ENCODE measurements at regions not wholly inside any gene's neighbourhood (a gene's known extent, or its start where the extent isn't known, plus 50 kb on each side); places are given as distances from the start of the nearest gene placed in this dataset.
"Not testable (repeated sequence)": the region's sequence is repeated elsewhere in the genome, so short reads cannot be mapped to it uniquely, and the experiment has no call there.

GRCh38 chr6:97958134-97958533 lies 675.1 kb upstream of the MMS22L start:
- H3K27ac Mint-ChIP-seq, result no peak overlapping the region
- peaks cover 13% of the 10 kb centered on the region for H3K27me3 Mint-ChIP-seq
- no peaks in the 10 kb centered on the region for H3K36me3 Mint-ChIP-seq
- no peaks in the 10 kb centered on the region for H3K4me1 Mint-ChIP-seq (ENCODE audit: unreplicated experiment)
- H3K4me3 Mint-ChIP-seq, result no peak overlapping the region
- no peak for DNase-seq (ENCODE audit: extremely low spot score, unreplicated experiment)
- TF ChIP-seq, protein P1, sequence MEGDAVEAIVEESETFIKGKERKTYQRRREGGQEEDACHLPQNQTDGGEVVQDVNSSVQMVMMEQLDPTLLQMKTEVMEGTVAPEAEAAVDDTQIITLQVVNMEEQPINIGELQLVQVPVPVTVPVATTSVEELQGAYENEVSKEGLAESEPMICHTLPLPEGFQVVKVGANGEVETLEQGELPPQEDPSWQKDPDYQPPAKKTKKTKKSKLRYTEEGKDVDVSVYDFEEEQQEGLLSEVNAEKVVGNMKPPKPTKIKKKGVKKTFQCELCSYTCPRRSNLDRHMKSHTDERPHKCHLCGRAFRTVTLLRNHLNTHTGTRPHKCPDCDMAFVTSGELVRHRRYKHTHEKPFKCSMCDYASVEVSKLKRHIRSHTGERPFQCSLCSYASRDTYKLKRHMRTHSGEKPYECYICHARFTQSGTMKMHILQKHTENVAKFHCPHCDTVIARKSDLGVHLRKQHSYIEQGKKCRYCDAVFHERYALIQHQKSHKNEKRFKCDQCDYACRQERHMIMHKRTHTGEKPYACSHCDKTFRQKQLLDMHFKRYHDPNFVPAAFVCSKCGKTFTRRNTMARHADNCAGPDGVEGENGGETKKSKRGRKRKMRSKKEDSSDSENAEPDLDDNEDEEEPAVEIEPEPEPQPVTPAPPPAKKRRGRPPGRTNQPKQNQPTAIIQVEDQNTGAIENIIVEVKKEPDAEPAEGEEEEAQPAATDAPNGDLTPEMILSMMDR (conservative IDR thresholded peaks at IDR 0.05), result no peak
- H3K9me3 Mint-ChIP-seq, result no peaks in the 10 kb centered on the region

DNA sequence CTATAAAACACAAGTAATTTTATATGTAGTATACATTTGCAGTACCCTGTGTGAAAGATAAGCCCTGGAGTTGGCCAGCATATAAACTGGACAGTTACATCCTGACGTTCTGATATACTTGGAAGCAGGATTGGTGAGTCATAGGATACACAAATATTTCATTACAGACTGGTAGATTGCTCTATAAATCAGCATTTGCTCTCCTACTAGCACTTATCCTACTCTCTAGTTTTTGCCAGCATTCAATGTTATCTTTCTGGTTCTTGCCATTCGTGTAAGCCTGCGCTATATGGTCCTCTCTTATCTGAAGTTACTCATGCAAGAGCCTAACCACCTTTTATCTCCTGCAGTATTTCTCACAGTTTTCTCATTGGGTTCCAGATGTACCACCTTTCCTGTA lies 680.2 kb upstream of the MMS22L start:
- H3K4me1 Mint-ChIP-seq (ENCODE audit: unreplicated experiment), result no peaks in the 10 kb centered on the region
- H3K9me3 Mint-ChIP-seq, result no peaks in the 10 kb centered on the region
- H3K27ac Mint-ChIP-seq, result no peak overlapping the region
- TF ChIP-seq, protein P1 (conservative IDR thresholded peaks at IDR 0.05), result no peak
- DNase-seq (ENCODE audit: extremely low spot score, unreplicated experiment), result no peak
- peaks cover 13% of the 10 kb centered on the region for H3K27me3 Mint-ChIP-seq
- H3K4me3 Mint-ChIP-seq, result no peak overlapping the region
- H3K36me3 Mint-ChIP-seq, result no peaks in the 10 kb centered on the region

DNA sequence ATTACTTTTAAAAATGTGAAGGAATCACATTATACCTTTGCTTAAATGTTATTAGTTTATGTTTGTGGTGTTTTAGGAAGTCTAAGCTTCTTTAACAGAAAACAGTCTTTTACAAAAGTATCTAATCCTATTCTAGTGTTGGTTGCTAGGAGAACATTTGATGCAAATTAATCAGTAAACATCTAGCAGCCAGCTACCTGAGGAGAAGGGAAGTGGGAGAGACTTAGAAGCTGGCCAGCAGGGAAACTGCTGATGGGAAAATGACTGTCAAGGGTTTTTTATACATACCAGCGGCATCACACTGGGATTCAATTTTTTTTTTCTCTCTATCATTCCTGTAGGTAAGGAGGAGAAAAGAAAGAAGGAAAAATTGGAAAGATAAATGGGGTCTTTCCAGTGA lies 686.0 kb upstream of the MMS22L start:
- TF ChIP-seq, protein P1 (conservative IDR thresholded peaks at IDR 0.05), result no peak
- no peaks in the 10 kb centered on the region for H3K27me3 Mint-ChIP-seq
- DNase-seq (ENCODE audit: extremely low spot score, unreplicated experiment), result no peak
- no peaks in the 10 kb centered on the region for H3K9me3 Mint-ChIP-seq
- H3K36me3 Mint-ChIP-seq, result no peaks in the 10 kb centered on the region
- no peak overlapping the region for H3K4me3 Mint-ChIP-seq
- H3K27ac Mint-ChIP-seq, result no peak overlapping the region
- H3K4me1 Mint-ChIP-seq (ENCODE audit: unreplicated experiment), result no peaks in the 10 kb centered on the region

DNA sequence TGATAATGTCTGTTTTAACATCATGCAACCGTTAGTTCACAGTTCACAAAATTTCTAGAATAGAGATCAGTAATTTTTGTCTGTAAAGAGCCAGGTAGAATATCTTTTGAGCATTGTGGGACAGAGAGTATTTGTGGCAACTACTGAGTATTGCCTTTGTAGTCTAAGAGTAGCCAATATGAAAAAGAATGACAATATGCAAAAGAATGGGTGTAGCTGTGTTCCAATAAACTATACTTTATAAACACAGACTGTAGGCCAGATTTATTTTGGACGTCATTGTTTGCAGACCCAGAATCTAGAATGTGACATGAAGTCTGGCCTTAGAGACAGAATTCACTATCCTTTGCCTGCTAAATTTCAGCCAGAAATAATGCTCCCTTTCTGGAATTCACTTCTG lies 694.1 kb upstream of the MMS22L start:
- TF ChIP-seq, protein P1 (conservative IDR thresholded peaks at IDR 0.05), result no peak
- Mint-ChIP-seq H3K9me3 (no peaks in the 10 kb centered on the region), H3K27me3 (no peaks in the 10 kb centered on the region), H3K36me3 (no peaks in the 10 kb centered on the region), H3K27ac (no peak overlapping the region), H3K4me3 (no peak overlapping the region), H3K4me1 (ENCODE audit: unreplicated experiment) (no peaks in the 10 kb centered on the region)
- no peak for DNase-seq (ENCODE audit: extremely low spot score, unreplicated experiment)

GRCh38 chr6:97978855-97979271 lies 695.8 kb upstream of the MMS22L start:
- Mint-ChIP-seq H3K27ac (no peak overlapping the region), H3K27me3 (no peaks in the 10 kb centered on the region), H3K9me3 (no peaks in the 10 kb centered on the region), H3K36me3 (no peaks in the 10 kb centered on the region), H3K4me3 (no peak overlapping the region), H3K4me1 (ENCODE audit: unreplicated experiment) (no peaks in the 10 kb centered on the region)
- TF ChIP-seq, protein P1 (conservative IDR thresholded peaks at IDR 0.05), result no peak
- DNase-seq (ENCODE audit: extremely low spot score, unreplicated experiment), result no peak

DNA sequence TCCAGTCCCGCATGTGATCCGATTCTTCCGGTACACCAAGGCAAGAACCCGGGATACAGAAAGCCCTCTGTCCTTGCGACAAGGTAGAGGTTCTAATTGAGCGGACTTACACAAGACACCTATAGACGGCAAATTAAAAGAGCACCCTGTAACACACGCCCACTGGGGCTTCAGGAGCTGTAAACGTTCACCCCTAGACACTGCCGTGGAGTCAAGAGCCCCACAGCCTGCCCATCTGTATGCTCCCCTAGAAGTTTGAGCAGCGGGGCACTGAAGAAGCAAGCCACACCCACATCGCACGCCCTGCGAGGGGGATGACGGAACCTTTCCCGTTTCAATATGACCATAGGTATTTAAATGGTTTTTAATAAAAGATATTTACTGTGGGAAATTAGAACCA lies 696.3 kb upstream of the MMS22L start:
- H3K27ac Mint-ChIP-seq; H3K4me1 Mint-ChIP-seq (ENCODE audit: unreplicated experiment); DNase-seq (ENCODE audit: extremely low spot score, unreplicated experiment); H3K9me3 Mint-ChIP-seq; H3K36me3 Mint-ChIP-seq; H3K27me3 Mint-ChIP-seq; H3K4me3 Mint-ChIP-seq: not testable (repeated sequence)

Data from type B pancreatic cell (in vitro differentiated cells).